Mesothelial cell of epicardium (in vitro differentiated cells): ENCODE measurements at regions not wholly inside any gene's neighbourhood (a gene's known extent, or its start where the extent isn't known, plus 50 kb on each side); places are given as distances from the start of the nearest gene placed in this dataset.

Experiments used
- DNase-seq, 2 experiments: peaks; one replicate each; pipeline ENCODE4 v3.0.0; 2021; ENCODE audit warnings: low spot score in 2 of 2; ENCODE audit not compliant: unreplicated experiment in 2 of 2
- H3K27ac Mint-ChIP-seq: 2 replicates; pipeline ENCODE4 v1.8.0; 2021; ENCODE audit warnings: mixed read lengths
- H3K27me3 Mint-ChIP-seq: 2 replicates; pipeline ENCODE4 v1.8.0; 2021; ENCODE audit warnings: low read depth, mixed read lengths
- H3K36me3 Mint-ChIP-seq: 2 replicates; pipeline ENCODE4 v1.8.0; 2021; ENCODE audit warnings: mixed read lengths
- H3K4me1 Mint-ChIP-seq: 2 replicates; pipeline ENCODE4 v1.8.0; 2021; ENCODE audit warnings: mixed read lengths
- H3K4me3 Mint-ChIP-seq: 2 replicates; pipeline ENCODE4 v1.8.0; 2021; ENCODE audit warnings: mild to moderate bottlenecking, moderate library complexity, mixed read lengths
- H3K9me3 Mint-ChIP-seq: 2 replicates; pipeline ENCODE4 v1.8.0; 2021; ENCODE audit warnings: mixed read lengths
- TF ChIP-seq, protein P1 (sequence below): fragments of 200-600 bp; sonication (generic); IDR thresholded peaks from one replicate; pipeline ENCODE4 v1.5.0; 2021; ENCODE audit warnings: antibody characterized with exemption; ENCODE audit not compliant: unreplicated experiment

DNA sequence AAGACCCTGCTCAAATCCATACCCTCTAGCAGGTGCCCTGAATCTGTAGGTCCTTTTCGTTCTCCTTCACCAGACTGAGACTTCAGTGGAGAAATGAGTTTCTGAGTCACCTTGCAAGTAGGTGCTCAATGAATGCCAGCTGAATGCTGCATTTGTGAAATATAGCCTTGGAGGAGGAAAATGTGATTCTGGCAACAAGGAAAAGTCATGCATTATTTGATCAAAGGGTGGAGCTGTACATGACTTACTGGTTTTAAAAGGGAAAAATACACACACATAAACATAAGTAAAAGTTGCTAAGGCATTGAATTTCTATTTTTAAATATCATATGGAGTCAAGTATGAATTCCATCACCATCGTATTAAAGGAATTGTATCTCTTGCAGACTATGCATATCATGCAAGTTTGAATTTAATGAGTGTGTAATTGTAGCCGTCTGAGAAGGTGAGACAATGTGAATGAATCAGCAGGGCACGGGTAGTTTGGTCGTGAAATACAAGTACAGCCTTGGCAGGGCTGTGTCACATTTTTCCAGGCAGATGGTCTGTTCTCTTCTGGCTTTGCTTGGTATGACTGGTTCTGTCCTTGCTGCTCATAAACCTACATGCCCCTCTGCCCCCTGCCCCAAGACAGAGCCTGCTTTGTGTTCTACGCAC, 160.8 kb downstream of the COL6A3 start:
- no peak for DNase-seq
- Mint-ChIP-seq H3K27me3 (no peaks in the 10 kb centered on the region), H3K9me3 (peaks cover 7% of the 10 kb centered on the region), H3K27ac (no peak overlapping the region), H3K36me3 (peaks cover 7% of the 10 kb centered on the region), H3K4me1 (peaks cover 18% of the 10 kb centered on the region), H3K4me3 (no peak overlapping the region)
- TF ChIP-seq, protein P1, sequence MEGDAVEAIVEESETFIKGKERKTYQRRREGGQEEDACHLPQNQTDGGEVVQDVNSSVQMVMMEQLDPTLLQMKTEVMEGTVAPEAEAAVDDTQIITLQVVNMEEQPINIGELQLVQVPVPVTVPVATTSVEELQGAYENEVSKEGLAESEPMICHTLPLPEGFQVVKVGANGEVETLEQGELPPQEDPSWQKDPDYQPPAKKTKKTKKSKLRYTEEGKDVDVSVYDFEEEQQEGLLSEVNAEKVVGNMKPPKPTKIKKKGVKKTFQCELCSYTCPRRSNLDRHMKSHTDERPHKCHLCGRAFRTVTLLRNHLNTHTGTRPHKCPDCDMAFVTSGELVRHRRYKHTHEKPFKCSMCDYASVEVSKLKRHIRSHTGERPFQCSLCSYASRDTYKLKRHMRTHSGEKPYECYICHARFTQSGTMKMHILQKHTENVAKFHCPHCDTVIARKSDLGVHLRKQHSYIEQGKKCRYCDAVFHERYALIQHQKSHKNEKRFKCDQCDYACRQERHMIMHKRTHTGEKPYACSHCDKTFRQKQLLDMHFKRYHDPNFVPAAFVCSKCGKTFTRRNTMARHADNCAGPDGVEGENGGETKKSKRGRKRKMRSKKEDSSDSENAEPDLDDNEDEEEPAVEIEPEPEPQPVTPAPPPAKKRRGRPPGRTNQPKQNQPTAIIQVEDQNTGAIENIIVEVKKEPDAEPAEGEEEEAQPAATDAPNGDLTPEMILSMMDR, result no peak

DNA sequence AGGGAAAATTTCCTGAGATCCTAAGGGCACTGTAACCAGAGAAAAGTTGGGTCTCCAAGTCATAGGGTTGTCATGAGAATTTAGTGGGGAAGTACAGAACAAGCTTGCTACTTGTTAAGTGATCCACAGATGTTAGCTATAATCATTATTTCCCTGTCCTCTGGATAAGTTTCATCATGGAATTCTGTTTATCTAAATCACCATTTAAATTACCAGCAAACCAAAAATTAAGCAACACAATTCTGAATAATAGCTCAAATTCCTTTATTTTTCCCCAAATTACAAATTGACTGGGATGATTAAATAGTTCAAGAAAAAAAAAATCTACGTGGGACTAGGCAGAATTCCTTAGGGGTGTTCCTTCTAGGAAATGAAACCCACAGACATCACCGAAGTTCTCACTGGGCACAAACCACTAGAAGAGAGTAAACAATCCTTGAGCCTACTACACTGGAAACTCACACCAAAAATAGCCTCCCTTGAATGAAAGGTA, 159.5 kb downstream of the COL6A3 start:
- Mint-ChIP-seq H3K36me3 (peaks cover under 1% of the 10 kb centered on the region), H3K9me3 (peaks cover 4% of the 10 kb centered on the region), H3K4me1 (peaks cover 28% of the 10 kb centered on the region), H3K27ac (no peak overlapping the region), H3K4me3 (no peak overlapping the region), H3K27me3 (no peaks in the 10 kb centered on the region)
- TF ChIP-seq, protein P1, result no peak
- DNase-seq, result no peak

DNA sequence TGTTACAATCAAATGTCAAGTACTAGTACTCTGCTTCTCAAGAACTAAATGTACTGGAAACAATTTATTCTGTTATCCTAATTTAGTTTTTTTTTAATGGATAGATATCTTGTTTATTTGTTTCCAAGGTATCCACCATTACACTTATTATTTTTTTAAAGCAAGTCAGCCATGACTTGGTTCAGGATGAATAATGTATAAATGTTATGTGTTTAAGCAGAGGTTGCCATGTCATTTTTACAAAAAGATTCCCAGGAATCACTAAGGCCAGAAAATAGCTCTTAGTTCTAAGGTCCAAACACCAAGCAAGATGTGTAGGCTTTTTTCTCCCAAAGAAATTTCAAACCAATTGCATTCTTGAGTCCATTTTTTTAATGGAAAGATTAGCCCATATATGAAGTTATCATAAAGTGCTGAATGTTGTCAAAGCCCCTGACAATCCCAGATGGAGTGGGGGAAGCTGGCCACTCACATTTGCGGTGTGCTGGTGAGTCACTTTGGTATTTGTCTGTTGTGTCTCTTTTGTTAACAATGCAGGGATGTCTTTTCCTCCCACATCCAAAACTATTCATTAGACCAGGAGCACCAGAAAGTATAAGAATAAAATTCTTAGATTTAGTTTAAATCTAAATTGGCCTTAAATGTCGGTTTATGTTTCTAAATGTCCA, 158.9 kb downstream of the COL6A3 start:
- H3K27ac Mint-ChIP-seq, result no peak overlapping the region

DNA sequence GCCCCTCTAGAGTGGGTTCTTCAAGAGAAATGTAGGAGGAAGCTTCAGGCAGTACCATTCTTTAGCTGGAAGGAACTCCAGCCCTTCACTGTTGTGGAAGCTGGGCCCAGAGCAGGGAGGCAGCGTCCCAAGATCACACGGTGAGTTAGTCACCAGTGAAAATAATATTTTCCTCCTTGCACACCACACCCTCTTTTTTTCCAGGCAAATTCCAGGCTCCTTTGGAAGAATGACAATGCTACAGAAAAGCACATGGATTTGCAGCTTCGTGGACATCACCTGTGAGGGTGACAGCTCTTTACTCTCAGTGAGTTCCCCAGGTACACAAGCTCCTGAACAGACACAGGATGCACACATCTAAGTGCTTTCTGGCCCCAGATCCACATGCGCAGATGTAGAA, 157.1 kb downstream of the COL6A3 start:
- H3K9me3 Mint-ChIP-seq, result no peaks in the 10 kb centered on the region
- no peak overlapping the region for H3K4me3 Mint-ChIP-seq
- peak overlapping the region; percentile 84 for H3K27ac Mint-ChIP-seq
- no peaks in the 10 kb centered on the region for H3K27me3 Mint-ChIP-seq
- TF ChIP-seq, protein P1, result no peak
- no peak for DNase-seq
- no peaks in the 10 kb centered on the region for H3K36me3 Mint-ChIP-seq
- peaks cover 32% of the 10 kb centered on the region for H3K4me1 Mint-ChIP-seq

More for the DNA sequence above, 158.9 kb downstream of the COL6A3 start:
- Mint-ChIP-seq H3K36me3 (no peaks in the 10 kb centered on the region), H3K4me3 (no peak overlapping the region), H3K4me1 (peaks cover 32% of the 10 kb centered on the region), H3K27me3 (no peaks in the 10 kb centered on the region), H3K9me3 (no peaks in the 10 kb centered on the region)
- no peak for DNase-seq
- TF ChIP-seq, protein P1, result no peak

DNA sequence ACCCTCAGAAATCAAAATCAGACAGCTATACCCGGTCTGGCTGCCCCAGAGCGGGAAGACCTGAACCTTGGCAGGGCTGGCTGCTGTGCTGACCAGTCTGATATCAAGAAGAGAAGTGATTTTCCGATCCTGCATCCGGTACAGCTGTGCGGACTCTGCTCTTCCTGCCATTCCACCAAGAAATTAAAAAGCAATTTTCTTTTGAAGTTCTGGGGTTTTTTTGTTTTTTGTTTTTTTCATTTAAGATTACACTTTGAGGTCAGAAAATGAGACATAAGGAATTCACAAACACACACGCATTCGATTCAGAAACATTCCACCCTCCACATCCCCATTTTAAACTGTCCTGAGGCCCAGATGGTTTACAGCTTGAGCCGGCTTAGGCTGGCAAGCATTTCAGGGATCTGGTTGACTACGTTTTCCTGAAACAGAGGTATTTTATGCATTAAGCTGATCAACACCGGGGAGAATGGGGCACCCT, 156.5 kb downstream of the COL6A3 start:
- Mint-ChIP-seq H3K27ac (peak overlapping the region; percentile 84), H3K4me1 (peaks cover 32% of the 10 kb centered on the region)
- DNase-seq, result no peak

More for the DNA sequence above, 156.5 kb downstream of the COL6A3 start:
- TF ChIP-seq, protein P1, result no peak
- H3K27me3 Mint-ChIP-seq, result no peaks in the 10 kb centered on the region
- no peak overlapping the region for H3K4me3 Mint-ChIP-seq
- no peaks in the 10 kb centered on the region for H3K36me3 Mint-ChIP-seq
- H3K9me3 Mint-ChIP-seq, result no peaks in the 10 kb centered on the region
